Endothelial cell of umbilical vein (primary cell): ENCODE measurements at regions not wholly inside any gene's neighbourhood (a gene's known extent, or its start where the extent isn't known, plus 50 kb on each side); places are given as distances from the start of the nearest gene placed in this dataset.

Experiments used
- BruUV-seq: library from RNA; stranded (reverse); fragments of 400-500 nt; replicated peaks from 2 replicates; lab custom pipeline; 2021; lab: Mats Ljungman, UMichigan
- CTCF ChIA-PET: fragments of 300-600, 350-600 bp; sonication (Branson Sonifier 250); formaldehyde crosslinking; loops from one replicate; lab custom pipeline; 2021; ENCODE audit warnings: antibody characterized with exemption, inconsistent platforms; lab: Charles Lee
- POLR2A ChIA-PET: fragments of 300-600, 350-600 bp; sonication (Branson Sonifier 250); formaldehyde crosslinking; loops from one replicate; lab custom pipeline; 2021; ENCODE audit warnings: antibody characterized with exemption, inconsistent platforms; lab: Charles Lee
- DNase-seq: peaks from one replicate; pipeline ENCODE4 v3.0.0-alpha.2; 2011; ENCODE audit warnings: low read depth, low spot score
- FAIRE-seq: peaks from 2 replicates; lab custom pipeline; 2011; peaks lifted over from hg19 to GRCh38; lab: Jason Lieb, UNC
- H2AFZ ChIP-seq: 2 replicates; pipeline ENCODE4 v1.6.0; 2012; ENCODE audit warnings: low read depth, low read length, control low read depth, inconsistent platforms
- H3K27ac ChIP-seq: 2 replicates; pipeline ENCODE4 v1.5.1; 2011; ENCODE audit warnings: low read depth, mild to moderate bottlenecking, control low read depth, low read length, moderate library complexity; ENCODE audit not compliant: insufficient read depth
- H3K27me3 ChIP-seq, 2 experiments: 2 replicates each; pipeline versions ENCODE4 v1.6.0 to v1.6.1; 2011; ENCODE audit warnings: low read length in 2 of 2, mixed read lengths in 1 of 2; ENCODE audit not compliant: control insufficient read depth in 2 of 2, insufficient read depth in 2 of 2
- H3K36me3 ChIP-seq, 2 experiments: 2 replicates in 1 of 2; 3 replicates in 1 of 2; pipeline ENCODE4 v1.5.1; 2011; ENCODE audit warnings: low read length in 2 of 2, mild to moderate bottlenecking in 1 of 2, moderate library complexity in 1 of 2; ENCODE audit not compliant: control insufficient read depth in 2 of 2, insufficient read depth in 2 of 2; ENCODE audit errors: extremely low read depth in 1 of 2
- H3K4me1 ChIP-seq: 3 replicates; pipeline ENCODE4 v1.5.1; 2011; ENCODE audit warnings: mild to moderate bottlenecking, low read length; ENCODE audit not compliant: control insufficient read depth, insufficient read depth; ENCODE audit errors: extremely low read depth
- H3K4me2 ChIP-seq: 2 replicates; pipeline ENCODE4 v1.6.1; 2011; ENCODE audit warnings: low read length, control low read depth, mixed read lengths; ENCODE audit not compliant: insufficient read depth
- H3K4me3 ChIP-seq, 3 experiments: fragments of 200-600 bp in 1 of 3; sonication (generic), shearing (Covaris generic) in 1 of 3; replicated peaks in 1 of 3; 2 replicates each; pipeline ENCODE4 v1.5.1; 2011 to 2016; ENCODE audit warnings: control low read depth in 3 of 3, low read length in 3 of 3, mild to moderate bottlenecking in 2 of 3, inconsistent platforms in 1 of 3, low read depth in 1 of 3, moderate library complexity in 1 of 3; ENCODE audit not compliant: insufficient read depth in 1 of 3
- H3K79me2 ChIP-seq: 2 replicates; pipeline ENCODE4 v1.6.0; 2012; ENCODE audit warnings: low read length, inconsistent platforms; ENCODE audit not compliant: control insufficient read depth, insufficient read depth
- H3K9ac ChIP-seq: replicated peaks from 2 replicates; pipeline ENCODE3; 2011; ENCODE audit warnings: low read length, control low read depth; ENCODE audit not compliant: insufficient read depth; ENCODE audit errors: extremely low read depth
- H3K9me1 ChIP-seq: replicated peaks from 3 replicates; pipeline ENCODE4 v1.6.0; 2011; ENCODE audit warnings: mild to moderate bottlenecking, low read length; ENCODE audit not compliant: control insufficient read depth, insufficient read depth; ENCODE audit errors: extremely low read depth
- H3K9me3 ChIP-seq: replicated peaks from 2 replicates; pipeline ENCODE4 v1.5.1; 2012; ENCODE audit warnings: low read length, inconsistent platforms; ENCODE audit not compliant: control insufficient read depth, insufficient read depth
- H4K20me1 ChIP-seq: replicated peaks from 2 replicates; pipeline ENCODE3; 2011; ENCODE audit warnings: mild to moderate bottlenecking, low read length; ENCODE audit not compliant: control insufficient read depth, insufficient read depth; ENCODE audit errors: extremely low read depth
- EZH2 ChIP-seq: IDR thresholded peaks from 2 replicates; pipeline ENCODE4 v1.6.1; 2012; ENCODE audit warnings: borderline replicate concordance, low read depth, mild to moderate bottlenecking, moderate library complexity, low read length, inconsistent platforms; ENCODE audit not compliant: severe bottlenecking
- FOS ChIP-seq: IDR thresholded peaks from 2 replicates; pipeline ENCODE4 v1.6.1; 2011; ENCODE audit warnings: mild to moderate bottlenecking, low read length, moderate library complexity, borderline replicate concordance; ENCODE audit not compliant: insufficient read depth
- GATA2 ChIP-seq: IDR thresholded peaks from 2 replicates; pipeline ENCODE4 v1.7.0; 2011; ENCODE audit warnings: low read depth, mild to moderate bottlenecking, moderate library complexity, mixed read lengths, low read length; ENCODE audit not compliant: insufficient read length, insufficient read depth
- JUN ChIP-seq: IDR thresholded peaks from 2 replicates; pipeline ENCODE4 v1.6.1; 2011; ENCODE audit warnings: borderline replicate concordance, low read depth; ENCODE audit not compliant: insufficient read length, insufficient read depth
- MYC ChIP-seq: IDR thresholded peaks from one replicate; pipeline ENCODE4 v1.6.1; 2011; ENCODE audit warnings: mild to moderate bottlenecking, low read depth, low read length
- POLR2A ChIP-seq: IDR thresholded peaks from 2 replicates; pipeline ENCODE4 v1.6.1; 2012; ENCODE audit warnings: low read depth, mild to moderate bottlenecking, control low read depth, low read length
- POLR2AphosphoS5 ChIP-seq: IDR thresholded peaks from 2 replicates; pipeline ENCODE4 v1.6.1; 2012; ENCODE audit warnings: low read depth, mild to moderate bottlenecking, control low read depth, low read length, moderate library complexity; ENCODE audit not compliant: insufficient read depth
- dilution Hi-C: fragments of 300-500 bp; cut with MboI; formaldehyde crosslinking; loops from one replicate; pipeline ENCODE4 v1.15.0; 2019; ENCODE audit warnings: low sequenced_read_pairs; ENCODE audit not compliant: extremely low pct_ligation_motif_present
- intact Hi-C: fragments of 100-400 bp; cut with micrococcal nuclease; formaldehyde crosslinking; loops from one replicate; pipeline ENCODE4 v1.10.0; 2022
- TF ChIP-seq, protein P1 (sequence below): IDR thresholded peaks from 2 replicates; pipeline ENCODE4 v1.6.1; 2011; ENCODE audit not compliant: insufficient read depth, insufficient read length
- TF ChIP-seq, protein P2 (sequence below), 2 donors: IDR thresholded peaks; 1 replicate in 1 of 2; 2 replicates in 1 of 2; pipeline ENCODE4 v1.5.1; 2011; ENCODE audit warnings: low read length in 2 of 2, mild to moderate bottlenecking in 2 of 2, moderate library complexity in 2 of 2, control low read depth in 1 of 2, inconsistent platforms in 1 of 2, low read depth in 1 of 2; ENCODE audit not compliant: insufficient read depth in 1 of 2; ENCODE audit errors: extremely low read depth in 1 of 2

DNA sequence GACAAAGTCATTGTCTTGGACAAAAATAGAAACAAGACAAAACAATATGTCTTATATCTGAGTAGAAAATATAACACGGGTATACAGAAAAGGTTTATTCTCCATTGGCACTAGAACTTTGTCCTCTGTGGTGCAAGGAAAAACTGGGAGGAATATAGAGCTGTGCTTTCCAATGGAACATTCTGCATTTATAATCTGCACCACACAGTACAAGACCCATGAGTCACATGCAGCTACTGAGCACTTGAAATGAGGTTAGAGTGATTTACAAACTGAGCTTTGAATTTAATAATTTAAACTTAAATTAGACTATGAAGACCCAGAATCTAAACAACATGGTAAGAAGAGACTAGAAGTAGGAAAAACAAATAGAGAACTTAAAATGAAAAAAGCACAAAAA is 86.1 kb downstream of the RAP2A start:
- Histone ChIP-seq H3K27ac (no peak overlapping the region), H3K9me1 (no peaks in the 10 kb centered on the region), H3K36me3 (no peaks in the 10 kb centered on the region), H3K4me1 (no peaks in the 10 kb centered on the region), H3K27me3 (peaks cover 0 to 3% of the 10 kb centered on the region in 2 experiments), H3K9ac (no peak overlapping the region), H3K79me2 (no peaks in the 10 kb centered on the region), H3K4me2 (no peak overlapping the region), H3K4me3 (no peak overlapping the region), H3K9me3 (no peaks in the 10 kb centered on the region), H4K20me1 (no peaks in the 10 kb centered on the region), H2AFZ (no peak overlapping the region)
- ChIA-PET CTCF (no interaction called here), POLR2A (no interaction called here)
- TF ChIP-seq POLR2AphosphoS5: no peak
- no peak for TF ChIP-seq FOS
- no peak for TF ChIP-seq GATA2
- TF ChIP-seq EZH2: no peak
- TF ChIP-seq, protein P1, sequence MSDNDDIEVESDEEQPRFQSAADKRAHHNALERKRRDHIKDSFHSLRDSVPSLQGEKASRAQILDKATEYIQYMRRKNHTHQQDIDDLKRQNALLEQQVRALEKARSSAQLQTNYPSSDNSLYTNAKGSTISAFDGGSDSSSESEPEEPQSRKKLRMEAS: no peak
- TF ChIP-seq POLR2A: no peak
- TF ChIP-seq JUN: no peak
- TF ChIP-seq, protein P2, sequence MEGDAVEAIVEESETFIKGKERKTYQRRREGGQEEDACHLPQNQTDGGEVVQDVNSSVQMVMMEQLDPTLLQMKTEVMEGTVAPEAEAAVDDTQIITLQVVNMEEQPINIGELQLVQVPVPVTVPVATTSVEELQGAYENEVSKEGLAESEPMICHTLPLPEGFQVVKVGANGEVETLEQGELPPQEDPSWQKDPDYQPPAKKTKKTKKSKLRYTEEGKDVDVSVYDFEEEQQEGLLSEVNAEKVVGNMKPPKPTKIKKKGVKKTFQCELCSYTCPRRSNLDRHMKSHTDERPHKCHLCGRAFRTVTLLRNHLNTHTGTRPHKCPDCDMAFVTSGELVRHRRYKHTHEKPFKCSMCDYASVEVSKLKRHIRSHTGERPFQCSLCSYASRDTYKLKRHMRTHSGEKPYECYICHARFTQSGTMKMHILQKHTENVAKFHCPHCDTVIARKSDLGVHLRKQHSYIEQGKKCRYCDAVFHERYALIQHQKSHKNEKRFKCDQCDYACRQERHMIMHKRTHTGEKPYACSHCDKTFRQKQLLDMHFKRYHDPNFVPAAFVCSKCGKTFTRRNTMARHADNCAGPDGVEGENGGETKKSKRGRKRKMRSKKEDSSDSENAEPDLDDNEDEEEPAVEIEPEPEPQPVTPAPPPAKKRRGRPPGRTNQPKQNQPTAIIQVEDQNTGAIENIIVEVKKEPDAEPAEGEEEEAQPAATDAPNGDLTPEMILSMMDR (IDR thresholded peaks at IDR 0.05; ENCODE audit: extremely low read depth in 1 of 2, insufficient read depth in 1 of 2, low read depth in 1 of 2, low read length in 2 of 2): no peak
- no peak for TF ChIP-seq MYC
- intact Hi-C loops: no loop called here
- dilution Hi-C loops: no loop called here
- BruUV-seq: no TSS peak
- FAIRE-seq (no peak), DNase-seq (no peak)
